Gastroesophageal sphincter (tissue), 3 donors: ENCODE measurements at regions not wholly inside any gene's neighbourhood (a gene's known extent, or its start where the extent isn't known, plus 50 kb on each side); places are given as distances from the start of the nearest gene placed in this dataset.

Source experiments
- CTCF ChIP-seq, 4 experiments: fragments of 200-600 bp in 2 of 4; fragments of 450-650 bp in 2 of 4; sonication (generic) in 1 of 4; IDR thresholded peaks; one replicate each; pipeline ENCODE4 v1.5.1; 2017 to 2019; ENCODE audit warnings: antibody characterized with exemption in 4 of 4, mild to moderate bottlenecking in 2 of 4, moderate library complexity in 2 of 4
- POLR2A ChIP-seq, 2 donors: fragments of 450-650 bp; IDR thresholded peaks; one replicate each; pipeline ENCODE4 v1.6.1; 2017; ENCODE audit warnings: antibody characterized with exemption in 2 of 2, mild to moderate bottlenecking in 2 of 2, moderate library complexity in 1 of 2
- POLR2AphosphoS5 ChIP-seq: sonication (generic); formaldehyde crosslinking; IDR thresholded peaks from one replicate; pipeline ENCODE4 v1.6.1; 2017; ENCODE audit warnings: antibody characterized with exemption

- no peak for TF ChIP-seq CTCF (IDR thresholded peaks at IDR 0.05)
- TF ChIP-seq POLR2A (IDR thresholded peaks at IDR 0.05): no peak
- TF ChIP-seq POLR2AphosphoS5: no peak
These were observed 67.1 kb upstream of the MYLIP start for GRCh38 chr6:16061818-16062217.
